NCI-H1048 (cell line): ENCODE measurements at regions not wholly inside any gene's neighbourhood (a gene's known extent, or its start where the extent isn't known, plus 50 kb on each side); places are given as distances from the start of the nearest gene placed in this dataset.

Source experiments
- DNase-seq: peaks from one replicate; lab custom pipeline; 2025; lab: John Stamatoyannopoulos, UW

GRCh38 chr4:36716874-36717273 is 435.5 kb downstream of the DTHD1 start:
- no peak for DNase-seq

GRCh38 chr4:36719425-36719824 is 438.0 kb downstream of the DTHD1 start:
- no peak for DNase-seq

GRCh38 chr4:36722986-36723385 is 441.6 kb downstream of the DTHD1 start:
- no peak for DNase-seq

GRCh38 chr4:36734334-36734733 is 452.9 kb downstream of the DTHD1 start:
- DNase-seq, result no peak

- no peak for DNase-seq
Observed at GRCh38 chr4:36737691-36738090, 456.3 kb downstream of the DTHD1 start.

- no peak for DNase-seq
Observed at GRCh38 chr4:36740796-36741310, 459.4 kb downstream of the DTHD1 start.

GRCh38 chr4:36747277-36748129 is 466.1 kb downstream of the DTHD1 start:
- no peak for DNase-seq

- no peak for DNase-seq
Observed at GRCh38 chr4:36753048-36753447, 471.6 kb downstream of the DTHD1 start.

- DNase-seq, result no peak
Observed at GRCh38 chr4:36757580-36758311, 476.3 kb downstream of the DTHD1 start.

- DNase-seq, result no peak
Observed at GRCh38 chr4:36758312-36759178, 477.1 kb downstream of the DTHD1 start.

- DNase-seq, result no peak
Observed at GRCh38 chr4:36761607-36762006, 480.2 kb downstream of the DTHD1 start.

GRCh38 chr4:36763814-36764213 is 480.7 kb upstream of the NWD2 start:
- no peak for DNase-seq

- DNase-seq, result no peak
Observed at GRCh38 chr4:36767596-36767995, 476.9 kb upstream of the NWD2 start.

- DNase-seq, result no peak
Observed at GRCh38 chr4:36771411-36772153, 473.0 kb upstream of the NWD2 start.

GRCh38 chr4:36772154-36772516 is 472.4 kb upstream of the NWD2 start:
- no peak for DNase-seq

GRCh38 chr4:36773467-36773866 is 471.1 kb upstream of the NWD2 start:
- DNase-seq, result no peak

GRCh38 chr4:36775544-36775943 is 469.0 kb upstream of the NWD2 start:
- no peak for DNase-seq

- no peak for DNase-seq
Observed at GRCh38 chr4:36779601-36780000, 464.9 kb upstream of the NWD2 start.

GRCh38 chr4:36785973-36786372 is 458.6 kb upstream of the NWD2 start:
- DNase-seq, result no peak

GRCh38 chr4:36786519-36786918 is 458.0 kb upstream of the NWD2 start:
- DNase-seq, result no peak

GRCh38 chr4:36794716-36795115 is 449.8 kb upstream of the NWD2 start:
- DNase-seq, result no peak

GRCh38 chr4:36812149-36812548 is 432.4 kb upstream of the NWD2 start:
- no peak for DNase-seq
